HepG2 (cell line): ENCODE measurements at regions not wholly inside any gene's neighbourhood (a gene's known extent, or its start where the extent isn't known, plus 50 kb on each side); places are given as distances from the start of the nearest gene placed in this dataset.

Experiments
- CBX1 ChIP-seq: IDR thresholded peaks from one replicate; pipeline ENCODE4 v1.6.1; 2016; ENCODE audit warnings: antibody characterized with exemption, low read depth
- CREB1 ChIP-seq, 2 experiments: fragments of 450-650 bp in 1 of 2; IDR thresholded peaks; 2 replicates each; pipeline ENCODE4 v1.6.1; 2016 to 2017; ENCODE audit warnings: control low read depth in 1 of 2, mild to moderate bottlenecking in 1 of 2, missing compliant biosample characterization in 1 of 2, missing genetic modification characterization in 1 of 2
- FOXP4 ChIP-seq: sonication (generic); formaldehyde crosslinking; IDR thresholded peaks from 2 replicates; pipeline ENCODE4 v1.4.0; 2020; ENCODE audit warnings: missing genetic modification reagents
- JUND ChIP-seq: sonication (generic); formaldehyde crosslinking; IDR thresholded peaks from 2 replicates; pipeline ENCODE4 v1.8.0; 2022; ENCODE audit warnings: mild to moderate bottlenecking, missing genetic modification reagents
- KLF9 ChIP-seq: IDR thresholded peaks from 2 replicates; pipeline ENCODE4 v1.6.1; 2016; ENCODE audit warnings: low read depth
- MAFF ChIP-seq: IDR thresholded peaks from 2 replicates; pipeline ENCODE4 v1.6.1; 2011; ENCODE audit warnings: low read depth, low read length, improper control_type of control experiment
- MAFK ChIP-seq, 2 experiments: IDR thresholded peaks in 1 of 2; conservative IDR thresholded peaks in 1 of 2; 2 replicates each; pipeline ENCODE4 v1.6.1; 2011; ENCODE audit warnings: improper control_type of control experiment in 2 of 2, low read length in 2 of 2
- MIER3 ChIP-seq: IDR thresholded peaks from 2 replicates; pipeline ENCODE4 v1.6.1; 2016; ENCODE audit warnings: missing compliant biosample characterization, borderline replicate concordance
- MTF2 ChIP-seq: sonication (generic); formaldehyde crosslinking; IDR thresholded peaks from 2 replicates; pipeline ENCODE4 v1.5.0; 2020; ENCODE audit warnings: missing genetic modification reagents, borderline replicate concordance
- NFIC ChIP-seq: IDR thresholded peaks from 2 replicates; pipeline ENCODE4 v1.6.1; 2012; ENCODE audit warnings: mild to moderate bottlenecking, low read length, inconsistent platforms
- PAX8 ChIP-seq: sonication (generic); formaldehyde crosslinking; IDR thresholded peaks from 2 replicates; pipeline ENCODE4 v1.8.0; 2022; ENCODE audit warnings: mild to moderate bottlenecking, missing genetic modification reagents, borderline replicate concordance
- SAP130 ChIP-seq: IDR thresholded peaks from 2 replicates; pipeline ENCODE4 v1.6.1; 2016; ENCODE audit warnings: low read depth
- SKI ChIP-seq: fragments of 450-650 bp; IDR thresholded peaks from one replicate; pipeline ENCODE4 v1.6.1; 2018; ENCODE audit warnings: mild to moderate bottlenecking; ENCODE audit not compliant: partially characterized antibody
- SOX6 ChIP-seq, 2 experiments: fragments of 450-650 bp in 1 of 2; sonication (generic) in 1 of 2; formaldehyde crosslinking in 1 of 2; IDR thresholded peaks; 2 replicates each; pipeline versions ENCODE4 v1.4.0 to v1.6.1; 2017 to 2020; ENCODE audit warnings: antibody characterized with exemption in 1 of 2, mild to moderate bottlenecking in 1 of 2, missing genetic modification reagents in 1 of 2
- SPEN ChIP-seq: sonication (generic); formaldehyde crosslinking; IDR thresholded peaks from 2 replicates; pipeline ENCODE4 v1.5.1; 2020; ENCODE audit warnings: low read depth, mild to moderate bottlenecking, missing genetic modification reagents
- SRY ChIP-seq: sonication (generic); formaldehyde crosslinking; IDR thresholded peaks from 2 replicates; pipeline ENCODE4 v1.8.0; 2022; ENCODE audit warnings: mild to moderate bottlenecking, missing genetic modification reagents
- THAP11 ChIP-seq: IDR thresholded peaks from 2 replicates; pipeline ENCODE4 v1.6.1; 2016; ENCODE audit warnings: missing biosample characterization, missing genetic modification reagents
- ZGPAT ChIP-seq: IDR thresholded peaks from 2 replicates; pipeline ENCODE4 v1.6.1; 2016; ENCODE audit warnings: mild to moderate bottlenecking
- ZNF138 ChIP-seq: sonication (generic); formaldehyde crosslinking; IDR thresholded peaks from 2 replicates; pipeline ENCODE4 v1.5.0; 2020; ENCODE audit warnings: mild to moderate bottlenecking, low read depth, missing genetic modification reagents
- ZNF235 ChIP-seq: sonication (generic); formaldehyde crosslinking; IDR thresholded peaks from 2 replicates; pipeline ENCODE4 v1.8.1; 2023; ENCODE audit warnings: mild to moderate bottlenecking, missing genetic modification reagents, borderline replicate concordance
- ZNF550 ChIP-seq: sonication (generic); formaldehyde crosslinking; IDR thresholded peaks from 2 replicates; pipeline ENCODE4 v1.4.0; 2020; ENCODE audit warnings: mild to moderate bottlenecking, missing genetic modification reagents, borderline replicate concordance
- ZNF556 ChIP-seq: sonication (generic); formaldehyde crosslinking; IDR thresholded peaks from 2 replicates; pipeline ENCODE4 v1.4.0; 2020; ENCODE audit warnings: mild to moderate bottlenecking, missing genetic modification reagents, borderline replicate concordance
- ZNF652 ChIP-seq: IDR thresholded peaks from 2 replicates; pipeline ENCODE4 v1.6.1; 2016; ENCODE audit warnings: low read depth, borderline replicate concordance
- ZNF737 ChIP-seq: sonication (generic); formaldehyde crosslinking; IDR thresholded peaks from 2 replicates; pipeline ENCODE4 v1.5.0; 2020; ENCODE audit warnings: missing genetic modification reagents, mild to moderate bottlenecking, borderline replicate concordance
- ZNF790 ChIP-seq: sonication (generic); formaldehyde crosslinking; IDR thresholded peaks from 2 replicates; pipeline ENCODE4 v1.8.0; 2022; ENCODE audit warnings: missing genetic modification reagents, mild to moderate bottlenecking, borderline replicate concordance
- ZXDC ChIP-seq: sonication (generic); formaldehyde crosslinking; IDR thresholded peaks from 2 replicates; pipeline ENCODE4 v1.5.0; 2020; ENCODE audit warnings: mild to moderate bottlenecking, missing genetic modification reagents

DNA sequence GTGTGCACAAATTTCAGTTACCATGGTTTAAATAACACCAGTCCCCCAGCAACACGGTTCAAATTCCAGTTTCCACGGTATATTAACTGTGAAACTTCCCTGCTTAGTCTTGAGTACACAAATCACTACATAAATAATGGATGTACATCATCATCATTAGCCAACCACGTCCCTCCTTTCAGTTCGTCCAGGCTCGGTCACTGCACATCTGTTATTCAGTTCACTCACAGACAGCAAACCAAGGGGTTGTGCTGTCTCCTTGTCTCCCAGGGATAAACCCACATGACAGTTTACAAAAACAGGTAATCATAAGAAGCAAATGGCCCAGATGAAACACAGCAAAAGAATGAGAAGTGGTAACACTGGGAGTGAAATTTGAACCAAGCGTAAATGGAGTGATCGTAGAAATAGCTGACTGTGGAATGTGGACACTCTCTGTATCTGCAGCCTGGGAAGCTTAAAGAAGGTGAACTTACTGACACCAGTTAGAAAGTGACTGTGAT lies 61.0 kb upstream of the RAD23B start (continued):
- 0 out of 2 replicates have a peak, but pooled peaks have one; percentile 19 for TF ChIP-seq FOXP4
- TF ChIP-seq NFIC: 0 out of 2 replicates have a peak, but pooled peaks have one; percentile 47
- 0 out of 2 replicates have a peak, but pooled peaks have one; percentile 20 for TF ChIP-seq ZGPAT (CRISPR knock-in tag)
- no peak for TF ChIP-seq ZXDC (CRISPR knock-in tag)
- peak in 1 of 2 experiments; percentile 33; a peak in 1 of 4 replicates for TF ChIP-seq MAFK (conservative IDR thresholded peaks at IDR 0.05 in 1 of 2, IDR thresholded peaks at IDR 0.05 in 1 of 2; ENCODE audit: low read length in 2 of 2)
- TF ChIP-seq CREB1 (IDR thresholded peaks at IDR 0.05): no peak
- peak; percentile 34; the same call in 1 of the 2 replicates for TF ChIP-seq CREB1 (CRISPR knock-in tag; IDR thresholded peaks at IDR 0.05)
- TF ChIP-seq ZNF235 (CRISPR knock-in tag): no peak
- no peak for TF ChIP-seq KLF9 (CRISPR knock-in tag)
- no peak for TF ChIP-seq SRY
- no peak for TF ChIP-seq CBX1
- TF ChIP-seq ZNF737 (CRISPR knock-in tag): no peak
- TF ChIP-seq ZNF138 (CRISPR knock-in tag): no peak
- no peak for TF ChIP-seq JUND (CRISPR knock-in tag)
- no peak for TF ChIP-seq MIER3 (CRISPR knock-in tag)
- 0 out of 2 replicates have a peak, but pooled peaks have one; percentile 26 for TF ChIP-seq MAFF
- TF ChIP-seq ZNF556 (CRISPR knock-in tag): no peak
- peak; percentile 49; the same call in 1 of the 2 replicates for TF ChIP-seq SAP130 (CRISPR knock-in tag)
- no peak for TF ChIP-seq PAX8 (CRISPR knock-in tag)
- TF ChIP-seq ZNF550 (CRISPR knock-in tag): no peak
- TF ChIP-seq SKI: no peak
- no peak for TF ChIP-seq ZNF790 (CRISPR knock-in tag)
- TF ChIP-seq SPEN (CRISPR knock-in tag): no peak
- no peak for TF ChIP-seq MTF2 (CRISPR knock-in tag)
- TF ChIP-seq SOX6 (IDR thresholded peaks at IDR 0.05): no peak
- TF ChIP-seq SOX6 (CRISPR knock-in tag; IDR thresholded peaks at IDR 0.05): 0 out of 2 replicates have a peak, but pooled peaks have one; percentile 33
- peak; percentile 57; the same call in 1 of the 2 replicates for TF ChIP-seq ZNF652 (CRISPR knock-in tag)
- 0 out of 2 replicates have a peak, but pooled peaks have one; percentile 15 for TF ChIP-seq THAP11 (CRISPR knock-in tag)
